Fibroblast of lung (primary cell): ENCODE measurements at regions not wholly inside any gene's neighbourhood (a gene's known extent, or its start where the extent isn't known, plus 50 kb on each side); places are given as distances from the start of the nearest gene placed in this dataset.

Source experiments
- EZH2 ChIP-seq: IDR thresholded peaks from 2 replicates; pipeline ENCODE4 v1.5.1; 2012; ENCODE audit warnings: low read length, control low read depth, mild to moderate bottlenecking; ENCODE audit errors: missing control alignments
- TF ChIP-seq, protein P1 (sequence below), 2 donors: IDR thresholded peaks in 1 of 2; conservative IDR thresholded peaks in 1 of 2; 1 replicate in 1 of 2; 2 replicates in 1 of 2; pipeline ENCODE4 v1.5.1; 2011 to 2012; ENCODE audit warnings: low read length in 2 of 2, control low read depth in 1 of 2, inconsistent platforms in 1 of 2, low read depth in 1 of 2, mild to moderate bottlenecking in 1 of 2

GRCh38 chr9:88927510-88927909, 63.8 kb upstream of the S1PR3 start:
- TF ChIP-seq, protein P1, sequence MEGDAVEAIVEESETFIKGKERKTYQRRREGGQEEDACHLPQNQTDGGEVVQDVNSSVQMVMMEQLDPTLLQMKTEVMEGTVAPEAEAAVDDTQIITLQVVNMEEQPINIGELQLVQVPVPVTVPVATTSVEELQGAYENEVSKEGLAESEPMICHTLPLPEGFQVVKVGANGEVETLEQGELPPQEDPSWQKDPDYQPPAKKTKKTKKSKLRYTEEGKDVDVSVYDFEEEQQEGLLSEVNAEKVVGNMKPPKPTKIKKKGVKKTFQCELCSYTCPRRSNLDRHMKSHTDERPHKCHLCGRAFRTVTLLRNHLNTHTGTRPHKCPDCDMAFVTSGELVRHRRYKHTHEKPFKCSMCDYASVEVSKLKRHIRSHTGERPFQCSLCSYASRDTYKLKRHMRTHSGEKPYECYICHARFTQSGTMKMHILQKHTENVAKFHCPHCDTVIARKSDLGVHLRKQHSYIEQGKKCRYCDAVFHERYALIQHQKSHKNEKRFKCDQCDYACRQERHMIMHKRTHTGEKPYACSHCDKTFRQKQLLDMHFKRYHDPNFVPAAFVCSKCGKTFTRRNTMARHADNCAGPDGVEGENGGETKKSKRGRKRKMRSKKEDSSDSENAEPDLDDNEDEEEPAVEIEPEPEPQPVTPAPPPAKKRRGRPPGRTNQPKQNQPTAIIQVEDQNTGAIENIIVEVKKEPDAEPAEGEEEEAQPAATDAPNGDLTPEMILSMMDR (conservative IDR thresholded peaks at IDR 0.05 in 1 of 2, IDR thresholded peaks at IDR 0.05 in 1 of 2; ENCODE audit: low read depth in 1 of 2, low read length in 2 of 2), result no peak
- no peak for TF ChIP-seq EZH2
